D721Med (cell line): ENCODE measurements at regions not wholly inside any gene's neighbourhood (a gene's known extent, or its start where the extent isn't known, plus 50 kb on each side); places are given as distances from the start of the nearest gene placed in this dataset.

ENCODE experiments used
- DNase-seq: peaks from one replicate; pipeline ENCODE4 v3.0.0; 2011; ENCODE audit warnings: low spot score; ENCODE audit not compliant: insufficient read length
- FAIRE-seq: peaks from 2 replicates; lab custom pipeline; 2011; peaks lifted over from hg19 to GRCh38; lab: Jason Lieb, UNC
- TF ChIP-seq, protein P1 (sequence below): IDR thresholded peaks from 2 replicates; pipeline ENCODE4 v1.5.1; 2012; ENCODE audit warnings: mild to moderate bottlenecking, control low read depth; ENCODE audit not compliant: insufficient read depth; ENCODE audit errors: missing control alignments

DNA sequence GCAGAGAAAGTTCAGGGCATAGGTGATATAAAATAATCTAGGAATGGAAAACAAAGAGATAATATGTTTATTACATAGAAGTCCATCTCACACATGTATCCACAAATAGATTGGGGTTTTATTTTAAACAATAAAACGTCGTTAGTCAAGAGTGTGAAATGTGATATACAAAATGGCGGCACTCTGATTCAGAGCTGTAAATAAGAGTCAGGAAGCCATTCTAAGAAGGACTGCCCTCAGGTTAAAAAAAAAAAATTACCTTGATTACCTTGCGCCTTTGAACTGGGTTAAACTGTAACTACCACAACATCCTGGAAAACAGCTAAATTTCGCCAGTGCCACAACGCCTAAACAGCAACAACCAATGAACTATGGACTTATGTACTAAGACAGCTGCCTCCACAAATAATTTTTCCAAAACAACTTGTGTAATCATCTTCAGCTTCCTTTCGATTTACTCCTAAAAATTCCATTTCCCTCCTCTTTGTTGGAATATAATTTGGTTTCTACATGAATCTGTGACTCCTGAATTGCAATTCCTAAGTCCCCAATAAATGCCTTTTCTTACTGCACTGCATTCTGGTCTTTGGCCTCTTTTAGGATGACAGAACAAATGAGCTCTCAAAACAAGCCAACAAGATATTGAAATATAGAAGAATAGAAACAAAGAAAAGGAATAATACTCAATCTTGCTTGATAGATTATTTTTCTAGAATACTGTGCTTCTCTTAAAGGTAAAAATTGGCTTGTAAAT lies 1019.5 kb upstream of the MAP3K7 start:
- FAIRE-seq = no peak

DNA sequence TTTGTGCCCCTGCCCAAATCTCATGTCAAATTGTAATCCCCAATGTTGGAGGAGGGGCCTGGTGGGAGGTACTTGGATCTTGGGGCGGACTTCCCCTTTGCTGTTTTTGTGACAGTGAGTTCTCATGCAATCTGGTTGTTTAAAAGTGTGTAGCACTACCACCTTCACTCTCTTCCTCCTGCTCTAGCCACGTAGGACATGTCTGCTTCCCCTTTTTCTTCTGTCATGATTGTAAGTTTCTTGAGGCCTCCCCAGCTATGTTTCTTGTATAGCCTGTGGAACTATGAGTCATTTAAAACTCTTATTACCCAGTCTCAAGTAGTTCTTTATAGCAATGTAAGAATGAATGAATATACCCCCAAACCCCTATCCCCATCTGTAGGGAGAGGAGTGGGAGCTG lies 1013.7 kb upstream of the MAP3K7 start:
- DNase-seq (no peak), FAIRE-seq (no peak)
- TF ChIP-seq, protein P1, sequence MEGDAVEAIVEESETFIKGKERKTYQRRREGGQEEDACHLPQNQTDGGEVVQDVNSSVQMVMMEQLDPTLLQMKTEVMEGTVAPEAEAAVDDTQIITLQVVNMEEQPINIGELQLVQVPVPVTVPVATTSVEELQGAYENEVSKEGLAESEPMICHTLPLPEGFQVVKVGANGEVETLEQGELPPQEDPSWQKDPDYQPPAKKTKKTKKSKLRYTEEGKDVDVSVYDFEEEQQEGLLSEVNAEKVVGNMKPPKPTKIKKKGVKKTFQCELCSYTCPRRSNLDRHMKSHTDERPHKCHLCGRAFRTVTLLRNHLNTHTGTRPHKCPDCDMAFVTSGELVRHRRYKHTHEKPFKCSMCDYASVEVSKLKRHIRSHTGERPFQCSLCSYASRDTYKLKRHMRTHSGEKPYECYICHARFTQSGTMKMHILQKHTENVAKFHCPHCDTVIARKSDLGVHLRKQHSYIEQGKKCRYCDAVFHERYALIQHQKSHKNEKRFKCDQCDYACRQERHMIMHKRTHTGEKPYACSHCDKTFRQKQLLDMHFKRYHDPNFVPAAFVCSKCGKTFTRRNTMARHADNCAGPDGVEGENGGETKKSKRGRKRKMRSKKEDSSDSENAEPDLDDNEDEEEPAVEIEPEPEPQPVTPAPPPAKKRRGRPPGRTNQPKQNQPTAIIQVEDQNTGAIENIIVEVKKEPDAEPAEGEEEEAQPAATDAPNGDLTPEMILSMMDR = no peak

More for the DNA sequence above, 1019.5 kb upstream of the MAP3K7 start:
- TF ChIP-seq, protein P1 = no peak
- DNase-seq = no peak

DNA sequence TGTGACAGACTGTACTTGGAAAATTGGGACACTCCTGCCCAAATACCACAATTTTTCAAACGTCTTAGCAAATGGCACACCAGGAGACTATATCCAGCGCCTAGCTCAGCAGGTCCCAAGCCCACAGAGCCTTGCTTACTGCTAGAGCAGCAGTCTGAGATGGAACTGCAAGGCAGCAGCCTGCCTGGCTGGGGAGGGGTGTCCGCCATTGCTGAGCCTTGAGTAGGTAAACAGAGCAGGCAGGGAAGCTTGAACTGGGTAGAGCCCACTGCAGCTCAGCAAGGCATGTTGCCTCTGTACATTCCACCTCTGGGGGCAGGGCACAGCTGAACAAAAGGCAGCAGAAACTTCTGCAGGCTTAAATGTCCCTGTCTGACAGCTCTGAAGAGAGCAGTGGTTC lies 1003.3 kb upstream of the MAP3K7 start:
- TF ChIP-seq, protein P1 = no peak
- DNase-seq (no peak), FAIRE-seq (no peak)

DNA sequence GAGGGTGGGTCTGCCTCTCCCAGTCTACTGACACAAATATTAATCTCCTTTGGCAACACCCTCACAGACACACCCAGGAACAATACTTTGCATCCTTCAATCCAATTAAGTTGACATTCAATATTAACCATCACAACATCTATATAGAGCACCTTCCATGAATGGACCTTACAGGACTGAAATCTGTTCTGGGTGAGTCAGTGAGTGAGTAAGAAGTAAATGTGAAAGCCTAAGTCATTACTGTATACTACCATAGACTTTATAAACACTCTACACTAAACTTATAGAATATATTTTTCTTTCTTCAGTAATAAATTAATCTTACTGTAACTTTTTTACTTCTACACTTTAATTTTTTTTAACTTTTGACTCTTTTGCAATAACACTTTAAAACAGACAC lies 993.8 kb upstream of the MAP3K7 start:
- no peak for FAIRE-seq
- no peak for DNase-seq
- TF ChIP-seq, protein P1 = no peak

DNA sequence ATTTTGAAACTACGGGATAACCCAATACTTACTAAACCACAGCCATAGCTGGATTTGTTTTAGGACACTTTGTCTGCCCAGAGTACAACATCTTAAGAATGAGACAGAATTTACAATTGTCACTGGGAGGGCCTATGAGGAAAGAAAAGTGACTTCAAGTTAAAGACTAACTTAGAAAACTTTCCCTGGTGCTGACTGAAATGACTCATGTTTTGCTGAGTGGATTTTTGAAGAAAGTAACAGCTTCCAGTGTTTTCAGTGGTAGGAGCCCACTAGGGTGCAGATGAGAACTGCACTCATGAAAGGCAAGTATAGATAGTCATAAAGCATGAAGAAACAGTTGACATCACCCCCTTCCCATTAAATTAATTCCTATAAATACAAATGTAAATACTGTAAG lies 988.2 kb upstream of the MAP3K7 start:
- TF ChIP-seq, protein P1 = no peak
- DNase-seq (no peak), FAIRE-seq (no peak)

DNA sequence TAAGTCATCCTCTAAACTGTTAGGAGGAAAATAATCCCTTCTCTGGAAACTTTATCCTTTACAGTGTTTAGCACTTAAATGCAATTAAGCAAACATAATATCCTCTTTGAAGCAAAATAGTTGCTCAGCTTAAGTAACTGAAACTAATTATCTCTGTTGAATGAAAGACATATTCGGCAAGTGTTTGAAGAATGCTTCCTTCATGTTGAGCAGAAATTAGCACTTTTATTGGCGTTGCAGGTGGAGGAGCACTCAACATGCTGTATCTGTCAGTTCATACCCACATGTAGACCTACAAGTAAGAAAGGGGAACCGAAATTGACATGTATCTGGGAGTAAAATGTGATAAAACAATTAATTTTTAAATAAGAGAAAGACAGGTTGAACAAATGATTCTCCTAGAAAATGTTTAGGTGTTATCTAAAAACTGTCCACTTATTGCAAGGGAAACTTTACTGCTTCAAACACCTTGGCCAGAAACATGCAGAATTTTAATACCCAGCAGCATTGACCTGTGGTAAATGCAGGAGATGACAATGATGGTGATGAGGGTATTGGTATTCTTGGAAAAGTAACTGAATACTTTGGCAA lies 987.0 kb upstream of the MAP3K7 start:
- DNase-seq (no peak), FAIRE-seq (no peak)
- TF ChIP-seq, protein P1 = no peak

DNA sequence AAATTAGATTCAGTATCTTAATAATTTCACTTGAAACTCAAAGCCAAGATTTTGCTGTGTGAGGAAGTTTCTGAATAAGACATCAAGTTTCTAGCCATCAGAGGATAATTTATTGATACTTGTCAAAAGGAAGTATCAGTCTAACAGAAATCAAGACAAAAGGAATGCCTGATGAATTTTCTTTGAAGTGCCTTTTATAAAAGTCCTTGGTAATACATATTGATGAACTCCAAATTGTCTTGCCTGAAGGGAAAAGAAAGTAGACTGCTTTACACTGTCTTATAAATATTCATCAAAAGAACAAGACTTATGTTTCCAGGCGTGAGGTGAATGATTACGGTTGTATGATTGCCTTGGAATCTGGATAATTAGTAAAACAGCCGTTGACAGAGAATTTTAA lies 986.0 kb upstream of the MAP3K7 start:
- TF ChIP-seq, protein P1 = no peak
- FAIRE-seq (no peak), DNase-seq (no peak)
